GM18505 (cell line): ENCODE measurements at regions not wholly inside any gene's neighbourhood (a gene's known extent, or its start where the extent isn't known, plus 50 kb on each side); places are given as distances from the start of the nearest gene placed in this dataset.

Experiments
- ATAC-seq: cut with Tn5 transposase; IDR thresholded peaks from one replicate; pipeline ENCODE4 v1.9.1; 2021; ENCODE audit not compliant: unreplicated experiment
- POLR2A ChIP-seq: IDR thresholded peaks from 4 replicates; pipeline ENCODE4 v1.6.1; 2011; ENCODE audit warnings: borderline replicate concordance; ENCODE audit not compliant: insufficient read depth, insufficient read length; ENCODE audit errors: extremely low read depth

DNA sequence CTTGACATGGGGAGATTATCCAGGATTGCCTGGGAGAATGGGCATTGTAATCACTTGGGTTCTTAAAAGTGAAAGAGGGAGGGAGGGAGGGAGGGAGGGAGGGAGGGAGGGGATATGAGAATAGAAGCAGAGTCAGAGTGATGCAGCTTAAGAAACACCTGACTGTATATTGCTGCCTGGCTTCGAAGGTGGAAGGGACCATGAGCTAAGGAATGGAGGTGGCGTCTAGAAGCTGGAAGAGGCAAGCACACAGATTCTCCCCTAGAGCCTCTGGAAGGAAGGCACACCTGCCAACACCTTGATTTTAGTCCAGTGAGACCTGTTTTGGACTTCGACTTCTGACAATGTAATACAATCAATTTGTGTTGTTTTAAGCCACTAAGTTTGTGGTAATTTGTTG is 78.4 kb downstream of the PRL start:
- no peak for TF ChIP-seq POLR2A
- no peak for ATAC-seq

- no peak for TF ChIP-seq POLR2A
- ATAC-seq = no peak
These were observed 76.9 kb downstream of the PRL start for GRCh38 chr6:22219925-22220324.

DNA sequence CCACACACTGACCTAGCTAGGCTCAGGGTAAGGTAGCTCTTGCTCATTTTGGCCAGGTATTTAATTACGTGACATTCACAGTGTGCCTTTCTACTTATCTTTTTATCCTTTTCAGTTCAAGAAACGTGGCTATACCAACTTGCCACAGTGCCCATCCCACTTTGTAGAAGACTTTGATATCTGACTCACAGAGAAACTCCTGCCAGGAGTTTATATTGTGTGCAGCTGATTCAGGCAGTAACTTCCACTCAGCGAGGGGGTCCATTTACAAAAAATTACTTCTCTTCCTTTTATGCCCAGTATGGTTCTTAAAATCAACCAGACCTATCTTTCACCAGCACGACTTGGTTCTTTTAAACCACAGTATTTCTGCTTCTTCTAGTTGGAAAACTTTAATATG is 75.6 kb downstream of the PRL start:
- ATAC-seq = no peak
- no peak for TF ChIP-seq POLR2A

DNA sequence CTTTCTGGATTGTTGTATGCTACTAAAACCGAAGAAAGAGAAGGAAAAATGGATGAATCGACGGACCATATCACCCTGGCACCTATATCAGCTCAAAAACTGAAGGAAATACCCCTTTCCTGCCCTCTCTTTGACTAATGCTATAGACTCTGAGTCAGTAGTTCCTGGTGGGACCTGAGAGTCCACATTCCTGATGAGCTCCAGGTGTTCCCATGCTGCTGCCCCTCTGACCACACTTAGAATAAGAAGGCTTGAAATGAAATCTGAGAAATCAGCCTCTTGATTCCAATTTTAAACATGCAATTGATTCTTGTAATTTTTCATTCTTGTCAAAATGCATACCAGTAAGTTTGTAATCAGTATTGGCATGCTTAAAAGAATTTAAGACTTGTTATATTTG is 75.2 kb downstream of the PRL start:
- no peak for ATAC-seq
- no peak for TF ChIP-seq POLR2A

DNA sequence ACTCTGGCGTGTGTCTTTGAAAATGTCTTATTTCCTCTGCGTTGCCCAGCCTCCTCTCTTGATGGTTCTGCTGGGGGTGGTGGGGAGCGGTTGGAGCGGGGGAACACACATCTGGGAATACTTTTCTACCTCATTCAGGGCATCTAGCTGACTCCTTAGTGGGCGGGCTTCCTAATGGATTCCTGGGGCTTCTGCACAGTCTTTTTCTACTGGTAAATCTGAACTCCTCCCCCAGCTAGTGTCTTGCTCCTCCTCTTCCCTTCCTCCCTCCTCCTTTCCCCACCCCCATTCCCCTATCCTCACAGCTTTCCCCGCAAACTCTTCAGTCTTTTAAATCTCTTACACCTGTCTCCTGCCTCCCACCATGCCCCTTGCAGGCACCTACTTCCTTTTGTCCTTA is 74.4 kb downstream of the PRL start:
- TF ChIP-seq POLR2A = no peak
- no peak for ATAC-seq

GRCh38 chr6:22227824-22228610 is 68.8 kb downstream of the PRL start:
- no peak for ATAC-seq
- TF ChIP-seq POLR2A = no peak

DNA sequence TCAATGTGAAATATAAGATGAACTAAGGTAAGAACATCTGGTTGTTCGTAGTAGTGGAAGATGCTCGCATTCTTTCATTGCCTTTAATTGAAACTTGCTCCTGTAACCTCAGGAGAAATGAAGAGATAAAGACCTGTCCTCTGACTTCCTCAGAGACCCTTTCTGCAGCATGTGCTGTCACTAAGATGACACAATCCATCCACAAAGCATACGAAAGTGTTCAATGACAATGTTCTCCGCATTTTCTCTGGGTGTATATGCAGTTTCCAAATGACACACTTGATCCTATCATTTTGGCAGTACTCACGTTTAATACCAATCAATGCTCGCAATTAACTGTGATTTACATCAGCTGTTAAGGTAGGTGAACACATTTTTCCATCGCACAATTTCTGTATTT is 65.8 kb downstream of the PRL start:
- no peak for TF ChIP-seq POLR2A
- ATAC-seq = no peak

GRCh38 chr6:22231616-22232015 is 65.2 kb downstream of the PRL start:
- no peak for TF ChIP-seq POLR2A
- ATAC-seq = no peak

DNA sequence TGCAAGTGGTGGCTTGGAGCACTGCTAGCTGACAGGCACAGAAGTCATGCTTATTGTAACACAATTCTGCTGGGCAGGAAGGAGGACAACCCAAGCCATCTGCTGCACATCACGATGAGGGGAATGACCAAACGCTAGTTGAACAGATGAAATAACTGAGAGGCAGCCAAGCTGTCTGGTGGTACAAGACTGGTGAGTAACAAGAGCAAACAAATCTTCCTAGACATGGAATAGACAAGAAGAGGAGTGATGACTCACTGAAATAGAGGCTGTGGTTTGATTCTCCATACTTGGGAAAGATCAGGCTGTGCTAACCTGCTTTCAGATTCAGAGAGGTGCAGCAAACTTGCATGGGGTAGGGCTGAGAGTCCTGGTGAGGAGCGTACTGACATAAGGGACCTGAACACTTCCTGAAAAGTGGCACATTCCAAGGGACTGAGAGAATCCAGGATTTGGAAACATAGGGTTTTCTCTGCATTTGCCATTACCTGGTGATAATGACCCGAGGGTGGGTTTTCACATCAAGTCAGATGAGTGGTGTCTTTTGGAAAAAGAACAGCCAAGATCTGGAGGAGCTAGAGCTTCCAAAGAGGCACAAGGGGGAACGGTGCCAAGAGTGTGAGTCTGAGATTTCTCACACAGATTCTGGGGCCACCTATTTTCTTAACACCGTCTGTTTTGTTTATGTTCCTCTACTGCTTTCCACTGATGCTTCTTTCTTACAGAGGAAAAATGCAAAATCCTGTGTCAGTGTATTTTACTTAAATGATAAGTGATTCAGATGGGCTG is 60.0 kb downstream of the PRL start:
- no peak for ATAC-seq
- TF ChIP-seq POLR2A = no peak
